H1 (cell line): ENCODE measurements at regions not wholly inside any gene's neighbourhood (a gene's known extent, or its start where the extent isn't known, plus 50 kb on each side); places are given as distances from the start of the nearest gene placed in this dataset.

ENCODE experiments used
- CTCF ChIA-PET: fragments of 300-600 bp; sonication (Branson Sonifier 250); formaldehyde crosslinking; loops from one replicate; lab custom pipeline; 2021; ENCODE audit not compliant: partially characterized antibody; lab: Charles Lee
- POLR2A ChIA-PET: fragments of 300-600 bp; sonication (Branson Sonifier 250); formaldehyde crosslinking; loops from one replicate; lab custom pipeline; 2021; ENCODE audit warnings: inconsistent platforms; ENCODE audit not compliant: partially characterized antibody; lab: Charles Lee
- DNase-seq, 2 experiments: peaks; one replicate each; pipeline versions ENCODE4 v3.0.0 to v3.0.0-alpha.2; 2010 to 2022; ENCODE audit warnings: low spot score in 2 of 2, low read depth in 1 of 2, mixed read lengths in 1 of 2
- FAIRE-seq: peaks from 2 replicates; lab custom pipeline; 2011; peaks lifted over from hg19 to GRCh38; lab: Jason Lieb, UNC
- H2AFZ ChIP-seq: 2 replicates; pipeline ENCODE4 v1.8.1; 2012; ENCODE audit warnings: low read length, inconsistent platforms
- H2AK5ac ChIP-seq: 2 replicates; pipeline ENCODE4 v1.6.1; 2013; ENCODE audit warnings: low read depth, low read length
- H2BK120ac ChIP-seq: replicated peaks from 2 replicates; pipeline ENCODE3; 2013; ENCODE audit warnings: low read depth, low read length, inconsistent platforms
- H2BK12ac ChIP-seq: 2 replicates; pipeline ENCODE4 v1.6.1; 2013; ENCODE audit warnings: low read depth, low read length
- H2BK15ac ChIP-seq: 2 replicates; pipeline ENCODE4 v1.6.1; 2013; ENCODE audit warnings: low read length
- H2BK20ac ChIP-seq: 2 replicates; pipeline ENCODE4 v1.6.1; 2013; ENCODE audit warnings: low read length
- H2BK5ac ChIP-seq: 2 replicates; pipeline ENCODE4 v1.6.1; 2013; ENCODE audit warnings: low read depth, low read length
- H3K14ac ChIP-seq: 2 replicates; pipeline ENCODE4 v1.6.1; 2013; ENCODE audit warnings: inconsistent platforms; ENCODE audit not compliant: insufficient read length
- H3K18ac ChIP-seq: 2 replicates; pipeline ENCODE4 v1.6.1; 2013; ENCODE audit warnings: low read length; ENCODE audit errors: extremely low read depth
- H3K23ac ChIP-seq: 2 replicates; pipeline ENCODE4 v1.6.1; 2013; ENCODE audit warnings: inconsistent platforms; ENCODE audit not compliant: insufficient read length
- H3K23me2 ChIP-seq: 2 replicates; pipeline ENCODE4 v1.6.1; 2013; ENCODE audit warnings: low read depth, low read length
- H3K27ac ChIP-seq: 2 replicates; pipeline ENCODE4 v1.6.1; 2011; ENCODE audit warnings: low read depth, low read length, inconsistent platforms
- H3K27me3 ChIP-seq, 4 experiments: replicated peaks in 1 of 4; 1 replicate in 1 of 4; 2 replicates in 3 of 4; pipeline versions ENCODE4 v1.6.1 to v1.8.1; 2011 to 2013; ENCODE audit warnings: low read length in 3 of 4, mild to moderate bottlenecking in 3 of 4, inconsistent platforms in 2 of 4, mixed read lengths in 2 of 4, moderate library complexity in 1 of 4; ENCODE audit not compliant: control insufficient read depth in 3 of 4, insufficient read depth in 3 of 4; ENCODE audit errors: extremely low read depth in 1 of 4
- H3K36me3 ChIP-seq, 4 experiments: 2 replicates each; pipeline versions ENCODE4 v1.6.1 to v1.8.1; 2011 to 2013; ENCODE audit warnings: mild to moderate bottlenecking in 4 of 4, low read length in 3 of 4, moderate library complexity in 2 of 4, control low read depth in 1 of 4, inconsistent platforms in 1 of 4; ENCODE audit not compliant: insufficient read depth in 4 of 4, control insufficient read depth in 2 of 4
- H3K4ac ChIP-seq: replicated peaks from 2 replicates; pipeline ENCODE3; 2013; ENCODE audit warnings: low read length, low read depth, mixed read lengths, inconsistent platforms; ENCODE audit not compliant: insufficient read length
- H3K4me1 ChIP-seq, 4 experiments: replicated peaks in 1 of 4; 1 replicate in 1 of 4; 2 replicates in 3 of 4; pipeline versions ENCODE4 v1.6.1 to v1.8.1; 2011 to 2013; ENCODE audit warnings: low read length in 3 of 4, inconsistent platforms in 2 of 4, mixed read lengths in 1 of 4; ENCODE audit not compliant: insufficient read depth in 4 of 4, control insufficient read depth in 3 of 4
- H3K4me2 ChIP-seq, 2 experiments: 2 replicates each; pipeline versions ENCODE4 v1.6.1 to v1.8.1; 2011 to 2013; ENCODE audit warnings: low read depth in 2 of 2, low read length in 2 of 2, control low read depth in 1 of 2, inconsistent platforms in 1 of 2, mild to moderate bottlenecking in 1 of 2; ENCODE audit not compliant: insufficient read depth in 1 of 2
- H3K4me3 ChIP-seq, 4 experiments: fragments of 200-600, 300-600 bp in 1 of 4; sonication (generic), shearing (Covaris generic), sonication (Bioruptor Twin) in 1 of 4; 2 replicates each; pipeline versions ENCODE4 v1.5.1 to v1.8.1; 2011 to 2016; ENCODE audit warnings: low read length in 4 of 4, low read depth in 3 of 4, control low read depth in 2 of 4, inconsistent platforms in 2 of 4, mild to moderate bottlenecking in 2 of 4, mixed read lengths in 1 of 4, moderate library complexity in 1 of 4; ENCODE audit not compliant: insufficient read depth in 2 of 4; ENCODE audit errors: extremely low read depth in 1 of 4
- H3K56ac ChIP-seq: replicated peaks from 2 replicates; pipeline ENCODE3; 2013; ENCODE audit warnings: low read depth, mild to moderate bottlenecking, mixed read lengths, low read length, inconsistent platforms; ENCODE audit not compliant: insufficient read length
- H3K79me1 ChIP-seq: 2 replicates; pipeline ENCODE4 v1.6.1; 2013; ENCODE audit warnings: low read depth, low read length, control low read depth
- H3K79me2 ChIP-seq, 2 experiments: 2 replicates each; pipeline versions ENCODE4 v1.6.1 to v1.8.1; 2012 to 2013; ENCODE audit warnings: low read length in 2 of 2, mild to moderate bottlenecking in 2 of 2, inconsistent platforms in 1 of 2; ENCODE audit not compliant: insufficient read depth in 2 of 2, control insufficient read depth in 1 of 2
- H3K9ac ChIP-seq, 4 experiments: replicated peaks in 1 of 4; 1 replicate in 1 of 4; 2 replicates in 3 of 4; pipeline versions ENCODE4 v1.6.1 to v1.8.1; 2011 to 2013; ENCODE audit warnings: low read depth in 3 of 4, low read length in 3 of 4, control low read depth in 2 of 4, mild to moderate bottlenecking in 2 of 4, moderate library complexity in 2 of 4, inconsistent platforms in 1 of 4; ENCODE audit errors: extremely low read depth in 1 of 4
- H3K9me3 ChIP-seq, 2 experiments: 2 replicates each; pipeline versions ENCODE4 v1.6.1 to v1.8.1; 2012 to 2013; ENCODE audit warnings: mild to moderate bottlenecking in 2 of 2, moderate library complexity in 2 of 2, control low read depth in 1 of 2, inconsistent platforms in 1 of 2, low read depth in 1 of 2, low read length in 1 of 2, mixed read lengths in 1 of 2; ENCODE audit not compliant: insufficient read depth in 2 of 2
- H4K20me1 ChIP-seq, 2 experiments: replicated peaks in 1 of 2; 2 replicates each; pipeline versions ENCODE3 to v1.8.1; 2011 to 2013; ENCODE audit warnings: inconsistent platforms in 2 of 2, low read length in 2 of 2, mild to moderate bottlenecking in 1 of 2; ENCODE audit not compliant: insufficient read depth in 2 of 2, control insufficient read depth in 1 of 2
- H4K5ac ChIP-seq: 2 replicates; pipeline ENCODE4 v1.6.1; 2013; ENCODE audit warnings: low read length, low read depth, mixed read lengths, inconsistent platforms; ENCODE audit not compliant: insufficient read length
- H4K8ac ChIP-seq: 2 replicates; pipeline ENCODE4 v1.8.0; 2013; ENCODE audit warnings: mild to moderate bottlenecking, moderate library complexity, low read length, inconsistent platforms; ENCODE audit not compliant: insufficient read depth; ENCODE audit errors: extremely low read depth
- H4K91ac ChIP-seq: replicated peaks from 2 replicates; pipeline ENCODE3; 2013; ENCODE audit warnings: low read length, mixed read lengths, inconsistent platforms; ENCODE audit not compliant: insufficient read length
- ASH2L ChIP-seq: fragments of 200-600, 300-600 bp; sonication (generic); IDR thresholded peaks from one replicate; pipeline ENCODE4 v1.7.1; 2017; ENCODE audit warnings: low read length
- BCL11A ChIP-seq, 2 experiments: IDR thresholded peaks; one replicate each; pipeline ENCODE4 v1.6.1; 2011; ENCODE audit warnings: low read depth in 2 of 2, low read length in 2 of 2, mild to moderate bottlenecking in 2 of 2
- CEBPB ChIP-seq: IDR thresholded peaks from 2 replicates; pipeline ENCODE4 v1.6.1; 2012; ENCODE audit warnings: low read depth, low read length
- CHD1 ChIP-seq: IDR thresholded peaks from 2 replicates; pipeline ENCODE4 v1.6.1; 2012; ENCODE audit warnings: low read depth, low read length, improper control_type of control experiment
- CHD2 ChIP-seq: IDR thresholded peaks from 2 replicates; pipeline ENCODE4 v1.6.1; 2012; ENCODE audit warnings: low read length, improper control_type of control experiment
- GABPA ChIP-seq: IDR thresholded peaks from 2 replicates; pipeline ENCODE4 v1.6.1; 2011; ENCODE audit warnings: mild to moderate bottlenecking, low read length, moderate library complexity, borderline replicate concordance; ENCODE audit not compliant: insufficient read depth
- HDAC2 ChIP-seq, 2 experiments: fragments of 300-600 bp in 1 of 2; sonication (generic) in 1 of 2; IDR thresholded peaks; 2 replicates each; pipeline ENCODE4 v1.6.1; 2011 to 2012; ENCODE audit warnings: low read depth in 2 of 2, low read length in 2 of 2, mild to moderate bottlenecking in 2 of 2, moderate library complexity in 2 of 2, borderline replicate concordance in 1 of 2, inconsistent platforms in 1 of 2
- KDM4A ChIP-seq: IDR thresholded peaks from one replicate; pipeline ENCODE4 v1.7.1; 2012; ENCODE audit warnings: low read depth, mild to moderate bottlenecking, moderate library complexity, low read length, inconsistent platforms; ENCODE audit not compliant: severe bottlenecking
- NANOG ChIP-seq: IDR thresholded peaks from 2 replicates; pipeline ENCODE4 v1.6.1; 2011; ENCODE audit warnings: low read length, low read depth, mild to moderate bottlenecking, inconsistent platforms; ENCODE audit not compliant: insufficient read depth, poor library complexity, severe bottlenecking
- PHF8 ChIP-seq: fragments of 200-600 bp; sonication (generic); conservative IDR thresholded peaks from 2 replicates; pipeline ENCODE4 v1.7.1; 2012; ENCODE audit warnings: low read depth, mild to moderate bottlenecking, inconsistent platforms, low read length, moderate library complexity
- SAP30 ChIP-seq: fragments of 300-600 bp; sonication (generic); IDR thresholded peaks from 2 replicates; pipeline ENCODE4 v1.7.1; 2012; ENCODE audit warnings: low read length, moderate library complexity, mild to moderate bottlenecking, inconsistent platforms; ENCODE audit not compliant: insufficient read depth, insufficient replicate concordance
- TAF1 ChIP-seq: IDR thresholded peaks from 2 replicates; pipeline ENCODE4 v1.6.1; 2011; ENCODE audit warnings: mild to moderate bottlenecking, low read depth, low read length
- TAF7 ChIP-seq: optimal IDR thresholded peaks from 2 replicates; pipeline ENCODE3; 2011; ENCODE audit warnings: low read depth, mild to moderate bottlenecking, inconsistent platforms, low read length, moderate library complexity, borderline replicate concordance
- TEAD4 ChIP-seq: IDR thresholded peaks from 2 replicates; pipeline ENCODE4 v1.6.1; 2012; ENCODE audit warnings: low read depth, low read length, inconsistent platforms, mixed read lengths
- YY1 ChIP-seq: IDR thresholded peaks from 2 replicates; pipeline ENCODE4 v1.6.1; 2011; ENCODE audit warnings: low read depth, mild to moderate bottlenecking, low read length
- WGBS, 2 experiments: shearing (Covaris generic) in 1 of 2; methylation state at CpG; one replicate each; pipeline versions ENCODE4 v1.1.6 to v1.1.7; 2013 to 2015; ENCODE audit warnings: low lambda C conversion rate in 2 of 2, mixed read lengths in 2 of 2, inconsistent platforms in 1 of 2, low coverage in 1 of 2, missing lambda C conversion rate in 1 of 2; ENCODE audit not compliant: insufficient replicate concordance in 2 of 2, insufficient coverage in 1 of 2, insufficient read length in 1 of 2; ENCODE audit errors: extremely low coverage in 1 of 2, missing lambda C conversion rate in 1 of 2; 5-methylcytosine and 5-hydroxymethylcytosine counted together

- no peak overlapping the region for H3K14ac ChIP-seq
- no peak overlapping the region for H2BK20ac ChIP-seq
- no peak overlapping the region for H4K91ac ChIP-seq
- H2AK5ac ChIP-seq, result no peak overlapping the region
- POLR2A ChIA-PET, result no interaction called here
- H3K4me3 ChIP-seq, result no peak overlapping the region
- no peak overlapping the region for H3K4ac ChIP-seq
- no peak overlapping the region for H2BK12ac ChIP-seq
- no peak overlapping the region for H3K4me2 ChIP-seq
- no peaks in the 10 kb centered on the region for H3K9me3 ChIP-seq
- H3K79me1 ChIP-seq, result no peaks in the 10 kb centered on the region
- FAIRE-seq (no peak), DNase-seq (no peak)
- H4K20me1 ChIP-seq, result peaks cover 0 to 5% of the 10 kb centered on the region in 2 experiments
- H3K79me2 ChIP-seq, result no peaks in the 10 kb centered on the region
- no peak overlapping the region for H2AFZ ChIP-seq
- H3K27me3 ChIP-seq, result peaks cover 10 to 28% (median 20%) of the 10 kb centered on the region in 4 experiments
- H2BK5ac ChIP-seq, result no peak overlapping the region
- no peak overlapping the region for H4K8ac ChIP-seq
- H2BK120ac ChIP-seq, result no peak overlapping the region
- peaks cover 0 to 28% (median 16%) of the 10 kb centered on the region in 4 experiments; a peak in 6 of 7 replicates for H3K4me1 ChIP-seq
- no peak overlapping the region for H3K18ac ChIP-seq
- WGBS, 2 experiments, result 79% methylated on average over 1 of the region's 1 CpG; no CpG with 5 or more reads in 1 of the 2 experiments
- no peak overlapping the region for H3K27ac ChIP-seq
- CTCF ChIA-PET, result interaction anchor here (0.6 to 1.7 kb wide), 5 partner anchors 21 to 510 kb away, joined by 3 to 7 read pairs (median 3); no protein-coding TSS in a partner anchor
- no peaks in the 10 kb centered on the region for H3K36me3 ChIP-seq
- no peak overlapping the region for H3K23ac ChIP-seq
- H3K23me2 ChIP-seq, result no peaks in the 10 kb centered on the region; the same call in 1 of the 2 replicates
- no peak overlapping the region for H3K56ac ChIP-seq
- H4K5ac ChIP-seq, result no peak overlapping the region
- no peak overlapping the region for H3K9ac ChIP-seq
- no peak overlapping the region for H2BK15ac ChIP-seq
- TF ChIP-seq TAF7 (no peak), CHD2 (no peak), YY1 (no peak), HDAC2 (IDR thresholded peaks at IDR 0.05; ENCODE audit: borderline replicate concordance in 1 of 2, low read depth in 2 of 2, low read length in 2 of 2) (no peak), NANOG (no peak), ASH2L (no peak), GABPA (no peak), TAF1 (no peak), BCL11A (IDR thresholded peaks at IDR 0.05; ENCODE audit: low read depth in 2 of 2, low read length in 2 of 2) (no peak), TEAD4 (no peak), CHD1 (no peak), KDM4A (no peak), SAP30 (no peak), CEBPB (no peak), PHF8 (no peak)
Measured at GRCh38 chr1:90558126-90558525, 159.0 kb downstream of the BARHL2 start.
